ENCODE measurements at regions not wholly inside any gene's neighbourhood (a gene's known extent, or its start where the extent isn't known, plus 50 kb on each side); places are given as distances from the start of the nearest gene placed in this dataset.

DNA sequence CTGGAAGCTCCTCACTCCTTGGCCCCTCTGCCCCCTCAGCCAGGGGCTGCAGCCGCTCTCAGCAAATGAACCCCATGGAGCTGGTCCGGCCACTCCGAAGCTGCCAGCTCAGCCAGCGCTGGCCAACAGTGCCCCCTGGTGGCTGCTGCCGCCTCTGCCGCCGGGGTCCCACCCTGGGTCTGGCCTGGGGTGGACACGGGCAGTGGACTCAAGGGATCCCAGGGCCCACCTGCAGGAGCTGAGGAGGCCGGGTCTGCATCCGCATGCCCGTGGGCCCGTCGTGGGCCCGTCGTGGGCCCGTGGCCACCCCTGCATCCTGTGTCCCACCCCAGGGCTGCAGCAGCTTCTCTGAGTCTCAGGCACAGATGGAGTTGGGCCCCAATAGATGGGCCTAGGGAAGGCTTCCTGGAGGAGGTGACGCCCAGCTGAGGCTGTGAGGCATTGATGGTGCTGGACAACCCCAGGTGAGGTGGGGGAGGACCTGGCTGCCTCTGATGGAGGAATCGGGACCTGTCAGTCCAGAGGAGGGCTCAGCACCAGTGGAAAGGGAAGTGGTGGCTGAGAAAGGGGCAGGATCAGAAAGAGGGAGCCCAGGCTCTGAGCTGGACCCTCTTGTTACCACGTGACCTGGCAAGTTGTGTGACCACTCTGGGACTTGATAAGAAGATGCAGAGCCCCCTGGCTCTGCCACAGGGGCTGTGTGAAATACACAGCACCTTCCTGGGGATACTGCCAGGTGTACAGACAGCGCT is 522.3 kb downstream of the BRD1 start:
- no peak for DNase-seq (ENCODE audit: low read depth, low spot score)

DNA sequence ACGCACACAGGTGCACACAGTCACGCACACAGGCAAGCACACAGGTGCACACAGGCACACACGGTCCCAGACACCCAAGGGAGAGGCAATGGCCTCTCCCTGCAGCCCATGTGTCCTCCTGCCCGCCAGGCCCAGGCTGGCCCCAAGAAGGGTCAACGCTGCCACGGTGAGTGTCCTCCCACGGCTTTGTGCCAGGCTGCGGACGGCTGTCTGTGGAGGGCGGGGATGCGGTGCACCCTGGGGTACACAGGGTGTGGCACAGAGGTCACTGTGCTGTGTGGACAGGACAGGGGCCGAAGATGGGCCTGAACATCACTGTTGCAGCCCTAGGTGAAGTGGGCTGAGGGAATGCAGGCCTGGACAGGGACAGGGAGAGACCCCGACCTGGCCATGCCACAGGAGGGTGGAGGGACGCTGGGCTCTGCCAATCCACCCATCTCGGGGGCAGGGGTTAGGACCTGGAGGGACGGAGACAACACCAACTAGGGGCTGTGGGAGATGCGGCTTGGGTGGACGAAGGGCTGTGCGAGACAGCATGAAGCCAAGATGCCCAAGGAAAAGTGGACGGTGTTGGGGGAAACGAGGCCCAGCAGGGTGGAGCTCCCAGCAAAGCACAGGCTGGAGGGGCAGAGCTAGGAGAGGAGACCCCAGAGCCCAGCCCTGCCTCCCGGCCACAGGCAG is 523.8 kb downstream of the BRD1 start:
- DNase-seq (ENCODE audit: low read depth, low spot score): no peak

DNA sequence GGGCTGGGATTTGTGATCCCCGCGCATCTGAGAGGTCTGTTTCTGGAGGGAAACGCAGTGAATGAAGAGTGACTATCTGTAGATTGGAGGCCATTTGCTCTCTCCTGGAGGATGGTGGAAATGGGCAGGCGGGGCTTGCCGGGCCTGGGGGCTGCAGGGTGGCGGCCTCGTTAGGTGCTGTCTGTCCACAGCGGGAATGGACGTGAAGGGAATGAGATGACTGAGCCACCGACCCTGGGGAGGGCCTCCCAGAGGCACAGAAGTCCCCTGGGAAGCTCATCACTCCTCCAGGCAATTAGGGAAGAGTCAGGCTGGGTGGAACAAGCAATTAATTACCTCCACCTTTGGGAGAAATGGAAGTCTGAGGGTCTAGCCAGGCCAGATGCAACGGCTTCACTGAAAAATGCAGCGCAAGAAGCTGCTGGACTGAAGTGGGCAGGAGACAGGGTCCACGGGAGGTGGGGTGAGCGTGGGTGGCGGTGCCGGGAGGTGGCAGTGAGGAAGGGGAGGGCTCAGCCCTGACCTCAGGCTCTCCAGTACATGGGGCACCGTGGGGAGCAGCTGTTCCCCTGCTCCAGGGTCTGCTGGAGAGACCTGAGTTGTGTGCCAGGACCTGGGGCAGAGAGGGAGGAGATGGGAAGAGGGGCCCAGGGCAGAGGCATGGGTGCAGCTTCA is 524.5 kb downstream of the BRD1 start:
- no peak for DNase-seq (ENCODE audit: low read depth, low spot score)

DNA sequence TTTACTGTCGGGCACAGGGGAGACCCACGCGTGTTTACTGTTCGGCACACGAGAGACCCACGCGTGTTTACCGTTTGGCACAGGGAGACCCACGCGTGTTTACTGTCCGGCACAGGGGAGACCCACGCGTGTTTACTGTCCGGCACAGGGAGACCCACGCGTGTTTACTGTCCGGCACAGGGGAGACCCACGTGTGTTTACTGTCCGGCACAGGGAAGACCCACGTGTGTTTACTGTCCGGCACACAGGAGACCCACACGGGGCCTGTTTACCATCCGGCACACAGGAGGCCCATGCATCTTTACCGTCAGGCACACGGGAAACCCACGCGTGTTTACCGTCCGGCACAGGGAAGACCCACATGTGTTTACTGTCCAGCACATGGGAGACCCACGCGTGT is 525.1 kb downstream of the BRD1 start:
- DNase-seq (ENCODE audit: low read depth, low spot score): no peak

DNA sequence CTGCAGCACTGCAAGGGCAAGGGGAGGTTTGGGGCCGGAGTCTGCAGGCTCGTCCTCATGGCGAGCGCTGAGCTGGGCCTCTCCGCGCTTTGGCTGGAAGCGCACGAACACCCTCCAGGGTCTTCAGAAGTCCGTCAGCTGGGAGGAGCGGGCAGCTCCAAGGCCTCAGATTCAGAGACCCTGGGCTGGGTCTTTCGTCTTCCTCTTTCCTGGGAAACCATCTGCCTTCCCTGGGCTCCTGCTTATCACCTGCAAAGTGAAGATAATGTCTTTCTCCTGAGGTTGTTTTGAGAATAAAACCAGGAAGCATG is 525.6 kb downstream of the BRD1 start:
- no peak for DNase-seq (ENCODE audit: low read depth, low spot score)

DNA sequence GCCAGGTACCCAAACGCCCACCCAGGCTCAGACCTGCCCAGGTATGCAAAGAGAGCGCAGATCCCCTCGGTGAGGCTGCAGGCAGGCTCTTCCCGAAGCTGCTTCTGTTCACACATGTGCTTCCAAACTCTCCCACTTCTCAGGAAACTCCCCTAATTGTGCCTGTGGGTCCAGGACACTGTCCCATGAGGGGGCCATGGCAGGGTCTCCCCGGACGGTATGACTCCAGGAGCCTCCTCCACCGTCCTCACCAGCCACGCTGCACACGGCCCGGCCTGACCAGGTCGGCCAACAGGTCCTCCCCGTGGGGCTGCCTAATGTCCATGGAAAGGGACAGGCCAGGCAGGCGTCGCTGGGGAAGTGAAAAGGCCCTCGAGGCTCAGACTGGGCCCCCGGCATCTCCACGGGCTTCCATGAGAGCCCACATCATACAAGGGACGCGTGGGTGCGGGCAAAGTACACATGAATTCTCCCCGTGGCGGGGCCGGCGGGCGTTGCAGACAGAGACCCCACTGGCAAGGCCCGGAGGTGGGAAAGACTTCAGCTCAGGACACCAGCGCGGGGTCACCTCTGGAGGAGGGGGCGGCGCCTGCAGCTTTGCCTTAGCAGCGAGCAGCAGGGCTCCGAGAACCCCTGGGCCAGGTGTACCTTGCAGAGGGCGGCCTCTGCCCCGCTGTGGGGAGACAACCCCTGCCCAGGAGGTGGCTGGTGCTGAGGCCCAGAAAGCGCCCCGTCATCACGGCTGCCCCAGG is 526.1 kb downstream of the BRD1 start:
- no peak for DNase-seq (ENCODE audit: low read depth, low spot score)

DNA sequence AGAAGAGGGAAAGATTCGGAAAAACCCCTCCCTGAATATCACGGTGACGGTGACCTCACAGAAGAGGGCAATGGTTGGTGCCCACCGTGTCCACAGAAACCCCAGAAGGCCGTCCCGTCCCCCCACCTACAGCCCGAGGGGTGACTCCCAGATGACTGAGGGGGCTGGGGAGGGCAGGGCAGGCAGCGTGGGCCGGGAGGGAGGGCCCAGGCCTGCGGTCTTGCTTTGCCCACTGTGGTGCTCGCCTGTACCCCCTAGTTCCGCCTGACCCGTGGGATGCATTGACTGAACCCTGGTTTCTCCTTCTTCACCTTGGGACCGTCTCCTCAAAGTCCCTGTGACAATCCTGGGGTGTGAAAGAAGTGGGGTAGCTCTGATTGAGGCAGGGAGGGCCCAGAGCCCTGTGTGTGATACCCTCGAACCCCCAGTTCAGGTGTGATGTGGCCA is 526.7 kb downstream of the BRD1 start:
- DNase-seq (ENCODE audit: low read depth, low spot score): no peak

DNA sequence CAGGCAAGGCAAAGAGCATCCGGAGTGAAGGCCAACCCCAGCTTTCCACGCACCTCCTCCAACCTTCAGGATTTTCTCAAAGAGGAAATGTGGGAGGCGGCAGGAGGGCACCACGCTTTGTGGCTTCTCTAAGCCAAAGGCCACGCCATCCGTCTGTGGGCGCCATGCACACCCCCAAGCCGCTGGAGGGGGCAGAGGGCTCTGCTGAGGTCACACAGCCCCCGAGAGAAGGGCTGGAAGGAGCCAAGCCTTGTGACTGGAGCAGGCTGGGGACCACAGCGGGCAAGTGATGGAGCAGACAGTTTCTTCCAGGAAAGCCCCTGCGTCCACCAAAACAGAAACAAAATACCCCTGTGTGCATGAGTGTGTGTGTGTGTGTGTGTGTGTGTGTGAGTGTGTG is 527.4 kb downstream of the BRD1 start:
- DNase-seq (ENCODE audit: low read depth, low spot score): no peak

DNA sequence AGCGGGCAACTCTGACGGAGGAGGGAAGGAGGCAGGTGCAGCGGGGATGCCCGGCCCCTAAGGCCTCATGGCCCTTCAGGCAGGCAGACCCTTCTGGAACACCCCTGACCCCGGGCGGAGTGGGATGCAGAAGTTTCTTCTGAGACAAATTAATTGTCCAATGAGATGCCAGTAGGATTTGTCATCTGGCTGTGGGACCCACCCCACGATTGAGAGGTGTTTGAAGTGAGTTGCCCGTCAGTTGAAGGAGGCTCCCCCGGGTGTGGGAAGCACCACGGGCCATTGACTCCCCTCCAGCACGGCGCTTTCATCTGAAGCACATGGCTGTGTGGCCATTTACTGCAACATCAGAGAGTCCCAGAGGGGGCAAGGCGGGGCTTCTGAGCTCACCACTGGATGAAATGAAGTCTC is 527.8 kb downstream of the BRD1 start:
- DNase-seq (ENCODE audit: low read depth, low spot score): no peak

DNA sequence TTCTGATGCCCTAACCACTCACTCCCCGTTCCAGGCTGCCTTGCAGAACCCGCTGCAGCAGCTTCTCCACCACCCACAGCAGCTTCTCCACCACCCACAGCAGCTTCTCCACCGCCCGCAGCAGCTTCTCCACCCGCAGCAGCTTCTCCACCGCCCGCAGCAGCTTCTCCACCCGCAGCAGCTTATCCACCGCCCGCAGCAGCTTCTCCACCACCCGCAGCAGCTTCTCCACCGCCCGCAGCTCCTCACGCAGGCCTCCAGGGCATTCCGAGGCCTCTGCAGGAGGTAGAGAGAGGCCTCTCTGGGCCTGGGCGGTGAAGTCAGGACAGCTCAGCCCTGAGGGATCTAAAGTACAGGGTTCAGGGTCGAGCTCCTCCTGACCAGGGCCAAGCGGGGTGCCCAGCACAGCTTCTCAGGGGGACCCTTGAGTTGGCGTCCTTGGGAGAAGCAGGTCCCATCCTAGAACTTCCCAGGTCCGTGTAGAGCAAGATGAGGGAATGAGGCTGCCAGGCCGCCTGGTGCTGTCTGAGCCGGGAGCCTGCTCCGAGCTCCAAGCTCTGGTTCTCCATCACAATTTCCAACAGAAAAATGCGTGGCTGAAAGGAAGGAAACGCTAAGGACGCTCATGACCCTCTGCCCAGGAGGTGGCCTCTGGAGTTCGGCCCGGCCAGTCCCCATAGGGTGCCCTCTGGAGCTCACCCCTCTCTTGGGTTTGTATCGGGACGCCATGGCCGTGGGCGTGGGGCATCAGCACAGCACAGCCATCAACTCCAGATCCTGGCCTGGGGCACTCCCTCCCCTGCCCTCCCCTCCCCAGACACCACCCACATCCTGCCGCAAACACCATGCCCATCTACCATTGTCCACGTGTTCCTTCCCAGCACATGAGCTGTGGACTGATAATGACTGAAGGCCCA is 528.6 kb downstream of the BRD1 start:
- DNase-seq (ENCODE audit: low read depth, low spot score): no peak

DNA sequence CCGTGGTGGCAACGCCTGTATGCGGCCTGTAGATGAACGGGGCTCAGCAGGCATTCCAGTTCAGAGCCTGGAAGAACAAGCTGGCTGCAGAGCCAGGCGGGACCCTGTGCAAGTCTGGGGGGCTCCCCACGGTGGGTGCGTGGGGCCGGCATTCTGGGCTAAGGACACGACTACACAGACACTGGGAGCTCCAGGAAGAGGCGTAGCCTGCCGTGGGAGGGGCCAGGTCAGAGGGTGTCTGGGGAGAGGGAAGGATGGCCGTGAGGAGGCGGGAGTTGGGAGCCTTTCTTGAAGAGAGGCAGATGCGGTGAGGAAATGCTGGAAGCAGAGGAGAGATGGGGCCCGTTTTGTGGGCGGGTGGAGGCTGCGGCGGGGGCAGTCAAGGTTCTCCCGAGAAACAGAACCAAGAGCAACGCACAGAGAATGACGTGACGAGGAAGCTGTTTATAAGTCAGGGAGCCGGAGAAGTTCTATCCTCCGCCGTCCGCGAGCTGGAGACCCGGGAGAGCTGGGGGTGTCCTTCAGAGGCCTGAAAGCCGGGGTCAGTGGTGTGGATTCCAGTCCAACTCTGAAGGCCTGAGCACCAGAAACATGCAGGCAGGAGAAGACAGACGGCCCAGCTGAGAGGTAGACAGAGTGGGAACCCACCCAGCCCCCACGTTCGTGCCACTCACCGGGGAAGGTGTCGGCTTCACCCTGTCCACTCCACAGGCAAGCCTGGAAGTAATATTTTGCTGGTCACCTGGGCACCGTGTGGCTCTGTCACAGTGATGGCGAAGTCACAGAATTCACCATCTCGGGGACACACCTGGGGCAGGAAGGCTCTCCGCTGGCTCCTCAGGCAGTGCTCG is 529.6 kb downstream of the BRD1 start:
- no peak for DNase-seq (ENCODE audit: low read depth, low spot score)

DNA sequence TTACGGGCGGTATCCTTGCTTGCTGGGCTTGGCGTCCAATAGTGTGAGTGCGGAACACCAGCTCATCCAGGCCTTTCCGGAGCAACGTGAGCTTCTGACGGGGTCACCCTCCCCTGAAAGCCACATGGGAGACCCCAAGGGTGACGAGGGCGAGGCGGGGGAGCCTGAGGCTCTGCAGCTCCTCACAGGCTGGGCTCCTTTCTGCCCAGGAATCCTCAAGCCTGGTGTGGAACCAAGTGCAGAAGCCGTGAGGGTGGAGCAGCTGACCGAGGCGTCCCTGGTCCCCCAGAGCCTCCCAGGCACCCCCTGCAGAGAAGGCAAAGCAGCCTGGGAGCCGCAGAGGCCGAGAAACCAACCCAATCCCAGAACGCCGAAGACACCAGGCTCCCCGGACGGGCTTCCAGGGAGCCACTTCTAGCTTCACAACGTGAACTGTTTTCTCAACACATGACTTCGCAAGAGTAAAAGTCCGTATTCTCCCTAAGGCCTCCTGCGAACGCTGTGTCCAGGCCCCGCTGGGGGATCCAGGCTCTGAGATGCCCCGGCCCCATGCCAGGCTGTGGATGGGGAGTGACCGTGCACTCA is 530.3 kb downstream of the BRD1 start:
- DNase-seq (ENCODE audit: low read depth, low spot score): no peak

DNA sequence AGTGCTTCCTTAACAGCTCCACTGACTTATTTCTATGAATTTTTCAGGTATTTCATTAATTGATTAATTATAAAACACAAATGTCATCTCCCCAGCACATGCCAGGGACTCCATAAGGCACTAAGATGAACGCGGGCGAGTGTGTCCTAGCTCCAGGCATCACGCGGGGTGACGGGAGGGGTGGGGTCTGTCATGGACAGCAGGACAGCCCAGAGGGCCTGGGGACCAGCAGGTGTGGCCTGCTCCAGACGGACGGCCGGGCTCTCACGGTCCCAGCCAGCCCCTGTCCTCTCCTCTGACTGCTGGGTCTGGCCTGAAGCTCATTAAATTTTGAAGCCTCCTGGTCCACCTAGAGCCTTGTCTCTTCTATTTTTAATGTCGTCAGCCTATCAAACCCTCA is 531.1 kb downstream of the BRD1 start:
- no peak for DNase-seq (ENCODE audit: low read depth, low spot score)

DNA sequence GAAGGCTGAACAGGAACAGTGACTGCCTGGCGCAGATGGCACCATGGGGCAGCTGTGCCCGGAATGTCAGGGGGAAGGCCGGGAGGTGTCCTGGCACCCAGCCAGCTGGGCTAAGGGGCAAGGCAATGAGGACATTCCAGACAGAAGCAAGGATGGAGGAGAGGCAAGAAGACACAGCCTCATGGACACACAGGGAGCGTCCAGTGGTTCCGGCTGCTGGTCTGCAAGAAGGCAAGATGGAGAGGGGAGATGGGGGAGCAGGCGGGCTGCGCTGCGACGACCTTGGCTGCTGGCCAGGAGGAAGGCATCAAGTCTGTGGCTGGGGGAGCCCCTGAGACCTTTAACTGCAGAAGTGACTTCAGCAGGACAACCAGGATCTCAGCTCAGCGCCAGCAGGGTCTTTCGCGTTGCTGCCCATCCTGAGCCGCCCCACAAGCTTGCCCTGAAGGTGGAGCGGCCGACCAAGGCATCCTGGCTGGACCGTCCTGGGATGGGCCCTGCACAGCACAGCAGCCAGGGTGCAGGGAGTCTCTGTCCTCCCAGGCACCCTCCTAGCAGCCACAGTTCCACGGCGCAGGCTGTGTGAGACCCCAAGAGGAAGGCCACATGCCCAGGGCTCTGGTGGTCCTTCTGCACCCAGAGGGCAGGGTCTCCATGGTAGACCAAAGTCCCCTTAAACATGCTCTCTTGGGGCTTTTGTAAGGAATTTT is 531.7 kb downstream of the BRD1 start:
- no peak for DNase-seq (ENCODE audit: low read depth, low spot score)

DNA sequence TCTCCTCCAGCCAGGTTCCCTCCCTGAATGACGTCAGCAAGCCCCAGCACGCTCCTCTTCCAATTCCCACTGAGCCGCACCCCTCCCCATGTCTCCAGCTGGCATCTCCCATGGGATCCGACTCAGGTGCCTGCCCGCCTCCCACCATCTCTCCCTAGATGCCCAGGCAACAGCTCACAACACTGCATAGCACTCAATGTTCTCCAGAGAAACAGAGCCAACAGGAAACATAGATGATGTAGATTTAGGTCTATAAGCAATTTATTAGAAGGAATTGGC is 532.3 kb downstream of the BRD1 start:
- no peak for DNase-seq (ENCODE audit: low read depth, low spot score)

DNA sequence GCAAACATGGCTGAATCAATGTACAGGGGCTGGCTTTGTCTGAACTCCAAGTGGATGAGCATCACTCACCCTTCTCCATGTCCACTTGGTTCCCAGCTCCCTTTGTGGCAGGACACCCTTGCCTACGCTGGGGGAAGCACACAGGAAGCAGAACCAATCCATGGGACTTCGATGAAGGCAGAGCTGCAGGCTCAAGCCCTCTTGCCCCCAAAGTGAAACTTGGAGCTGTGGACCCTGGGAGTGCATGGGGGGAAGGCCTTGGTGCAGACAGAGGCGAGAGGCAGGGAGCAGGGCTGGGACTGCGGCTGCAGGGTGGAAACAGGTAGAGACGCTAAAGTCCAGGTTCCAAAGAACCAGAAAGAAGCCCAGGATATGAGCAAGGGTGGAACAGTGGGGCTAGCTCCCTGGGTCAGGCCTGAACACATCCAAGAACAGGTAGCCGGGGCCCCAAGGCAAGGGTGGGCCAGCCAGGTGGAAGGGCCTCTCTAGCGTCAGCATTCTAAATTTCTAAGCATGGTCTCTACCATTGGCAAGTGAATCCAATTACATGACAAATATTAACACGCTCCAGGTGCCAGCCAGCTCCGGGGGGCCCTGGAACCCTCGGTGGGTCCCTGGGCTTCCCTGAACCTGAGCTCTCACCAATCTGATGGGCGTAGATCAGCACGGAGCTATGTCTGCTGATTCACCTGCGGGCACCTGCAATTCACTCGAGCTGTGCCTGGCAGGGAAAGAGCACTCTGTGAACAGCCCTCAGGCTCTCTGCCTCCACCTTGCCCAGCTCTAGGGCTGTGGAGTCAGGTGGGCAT is 532.8 kb downstream of the BRD1 start:
- DNase-seq (ENCODE audit: low read depth, low spot score): no peak

DNA sequence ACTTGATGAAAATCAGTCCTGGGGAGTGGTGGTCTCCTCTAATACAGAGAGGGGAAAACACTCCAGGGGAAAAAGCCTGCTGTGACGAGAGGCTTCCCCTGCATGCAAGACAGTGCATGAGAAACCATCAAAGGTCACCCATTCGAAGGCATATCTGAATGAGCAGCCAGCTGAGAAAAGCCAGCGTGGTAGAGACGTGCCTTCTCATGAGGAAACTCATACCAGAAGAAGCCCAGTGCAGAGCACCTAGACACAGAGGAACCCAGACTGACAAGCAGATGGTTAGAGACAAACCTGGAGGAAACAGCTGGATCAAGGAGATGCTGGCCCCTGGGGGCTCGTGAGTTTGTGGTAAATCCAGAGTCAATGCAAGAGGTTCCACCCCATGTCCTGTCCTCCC is 534.8 kb downstream of the BRD1 start:
- no peak for DNase-seq (ENCODE audit: low read depth, low spot score)

DNA sequence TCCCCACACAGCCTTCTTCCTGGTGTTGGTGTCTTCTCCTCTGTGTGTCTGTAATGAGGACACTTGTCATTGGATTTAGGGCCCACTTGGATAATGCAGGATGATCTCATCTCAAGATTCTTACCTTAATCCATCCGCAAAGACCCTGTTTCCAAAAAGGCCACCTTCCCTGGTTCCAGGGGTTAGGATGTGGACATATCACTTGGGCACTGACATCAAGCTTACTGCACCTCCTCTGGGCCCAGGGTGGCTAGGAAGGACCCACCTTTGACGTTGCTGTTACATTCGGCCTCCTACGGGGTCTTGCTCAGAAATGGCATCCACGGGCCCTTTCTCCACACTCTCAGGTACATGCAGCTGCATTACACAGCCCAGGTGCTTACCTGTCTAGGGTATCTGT is 535.9 kb downstream of the BRD1 start:
- no peak for DNase-seq (ENCODE audit: low read depth, low spot score)

DNA sequence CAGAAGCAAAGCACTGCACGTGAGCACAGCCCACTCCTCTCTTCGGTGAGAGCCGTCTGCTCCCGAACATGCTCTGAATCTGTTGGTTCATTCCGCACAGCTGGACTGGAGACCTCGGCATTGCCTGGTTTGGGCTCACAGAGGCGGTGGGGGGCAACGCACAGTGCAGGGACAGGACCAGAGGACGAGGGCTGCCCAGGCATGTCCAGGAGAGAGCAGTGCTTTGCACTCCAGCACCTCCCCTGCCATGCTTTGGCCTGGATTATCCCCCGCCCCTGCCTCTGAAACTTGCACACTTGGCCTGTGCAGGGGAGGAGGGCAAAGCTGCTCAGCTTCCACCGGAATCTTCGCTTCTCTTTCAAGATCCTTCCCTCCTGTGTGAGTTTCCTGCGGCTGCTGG is 536.5 kb downstream of the BRD1 start:
- no peak for DNase-seq (ENCODE audit: low read depth, low spot score)
